ENCODE measurements at regions not wholly inside any gene's neighbourhood (a gene's known extent, or its start where the extent isn't known, plus 50 kb on each side); places are given as distances from the start of the nearest gene placed in this dataset.

DNA sequence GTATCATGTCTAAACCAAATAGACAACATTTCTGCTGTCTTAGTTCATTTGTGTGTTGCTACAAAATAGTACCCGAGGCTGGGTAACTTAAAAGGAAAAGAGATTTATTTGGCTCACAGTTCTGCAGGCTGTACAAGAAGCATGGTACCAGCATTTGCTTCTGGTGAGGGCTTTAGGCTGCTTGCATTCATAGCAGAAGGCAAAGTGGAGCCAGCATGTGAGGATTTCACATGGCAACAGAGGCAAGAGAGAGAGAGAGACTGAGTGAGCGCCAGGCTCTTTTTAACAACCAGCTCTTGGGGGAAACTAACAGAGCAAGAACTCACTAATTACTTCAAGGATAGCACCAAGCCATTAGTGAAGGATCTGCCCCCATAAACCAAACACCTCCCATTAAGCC, 271.4 kb upstream of the SRRM4 start:
- Histone ChIP-seq H3K9me3 (replicated peaks; ENCODE audit: insufficient read depth, low read length) (no peaks in the 10 kb centered on the region), H3F3A (ENCODE audit: insufficient read depth, low read length) (no peaks in the 10 kb centered on the region), H3K4me3 (ENCODE audit: low read length) (no peak overlapping the region), H3K79me2 (ENCODE audit: low read length) (no peaks in the 10 kb centered on the region), H4K20me1 (ENCODE audit: insufficient read depth, low read length) (no peaks in the 10 kb centered on the region), H3K4me2 (ENCODE audit: low read depth, low read length) (no peak overlapping the region), H3K27me3 (replicated peaks; ENCODE audit: insufficient read depth, low read length) (no peaks in the 10 kb centered on the region), H2AFZ (ENCODE audit: low read length) (no peak overlapping the region), H3K36me3 (replicated peaks; ENCODE audit: insufficient read depth, low read length) (no peaks in the 10 kb centered on the region), H3K9ac (ENCODE audit: low read length) (no peak overlapping the region), H3K4me1 (ENCODE audit: low read length) (no peaks in the 10 kb centered on the region), H3K9me2 (replicated peaks; ENCODE audit: insufficient read depth, low read length) (no peaks in the 10 kb centered on the region), H3K27ac (ENCODE audit: low read length) (no peak overlapping the region)
- TF ChIP-seq, protein P1, sequence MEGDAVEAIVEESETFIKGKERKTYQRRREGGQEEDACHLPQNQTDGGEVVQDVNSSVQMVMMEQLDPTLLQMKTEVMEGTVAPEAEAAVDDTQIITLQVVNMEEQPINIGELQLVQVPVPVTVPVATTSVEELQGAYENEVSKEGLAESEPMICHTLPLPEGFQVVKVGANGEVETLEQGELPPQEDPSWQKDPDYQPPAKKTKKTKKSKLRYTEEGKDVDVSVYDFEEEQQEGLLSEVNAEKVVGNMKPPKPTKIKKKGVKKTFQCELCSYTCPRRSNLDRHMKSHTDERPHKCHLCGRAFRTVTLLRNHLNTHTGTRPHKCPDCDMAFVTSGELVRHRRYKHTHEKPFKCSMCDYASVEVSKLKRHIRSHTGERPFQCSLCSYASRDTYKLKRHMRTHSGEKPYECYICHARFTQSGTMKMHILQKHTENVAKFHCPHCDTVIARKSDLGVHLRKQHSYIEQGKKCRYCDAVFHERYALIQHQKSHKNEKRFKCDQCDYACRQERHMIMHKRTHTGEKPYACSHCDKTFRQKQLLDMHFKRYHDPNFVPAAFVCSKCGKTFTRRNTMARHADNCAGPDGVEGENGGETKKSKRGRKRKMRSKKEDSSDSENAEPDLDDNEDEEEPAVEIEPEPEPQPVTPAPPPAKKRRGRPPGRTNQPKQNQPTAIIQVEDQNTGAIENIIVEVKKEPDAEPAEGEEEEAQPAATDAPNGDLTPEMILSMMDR (IDR thresholded peaks at IDR 0.05; ENCODE audit: low read length) = no peak
- no peak for TF ChIP-seq EZH2 (optimal IDR thresholded peaks at IDR 0.05; ENCODE audit: low read depth, low read length)
- no peak for TF ChIP-seq EZH2phosphoT487 (IDR thresholded peaks at IDR 0.05; ENCODE audit: low read length)
- DNase-seq = no peak

DNA sequence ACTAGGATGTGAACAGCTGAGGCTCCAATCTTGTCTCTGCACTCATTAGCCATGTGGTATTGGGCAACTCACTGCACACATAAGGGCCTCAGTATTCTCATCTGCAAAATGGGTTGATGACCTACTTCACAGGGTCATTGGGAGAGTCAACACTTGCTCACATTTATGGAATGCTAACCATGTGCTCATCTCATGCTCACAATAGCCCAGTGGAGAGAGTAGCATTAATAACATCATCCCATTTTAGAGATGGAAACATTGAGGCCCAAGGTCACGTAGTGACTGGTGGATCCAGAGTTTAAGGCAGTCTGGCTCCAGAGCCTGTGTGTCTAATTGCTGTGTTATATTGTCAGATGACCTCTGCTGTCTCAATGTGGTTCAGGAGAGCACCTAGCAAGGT, 270.2 kb upstream of the SRRM4 start:
- DNase-seq = no peak
- Histone ChIP-seq H3F3A (ENCODE audit: insufficient read depth, low read length) (no peaks in the 10 kb centered on the region), H3K4me3 (ENCODE audit: low read length) (no peak overlapping the region), H3K9me2 (replicated peaks; ENCODE audit: insufficient read depth, low read length) (no peaks in the 10 kb centered on the region), H3K4me1 (ENCODE audit: low read length) (no peaks in the 10 kb centered on the region), H3K4me2 (ENCODE audit: low read depth, low read length) (no peak overlapping the region), H3K36me3 (replicated peaks; ENCODE audit: insufficient read depth, low read length) (no peaks in the 10 kb centered on the region), H3K27me3 (replicated peaks; ENCODE audit: insufficient read depth, low read length) (no peaks in the 10 kb centered on the region), H3K9ac (ENCODE audit: low read length) (no peak overlapping the region), H2AFZ (ENCODE audit: low read length) (no peak overlapping the region), H3K9me3 (replicated peaks; ENCODE audit: insufficient read depth, low read length) (no peaks in the 10 kb centered on the region), H4K20me1 (ENCODE audit: insufficient read depth, low read length) (no peaks in the 10 kb centered on the region), H3K79me2 (ENCODE audit: low read length) (no peaks in the 10 kb centered on the region), H3K27ac (ENCODE audit: low read length) (no peak overlapping the region)
- TF ChIP-seq, protein P1 (IDR thresholded peaks at IDR 0.05; ENCODE audit: low read length) = no peak
- TF ChIP-seq EZH2 (optimal IDR thresholded peaks at IDR 0.05; ENCODE audit: low read depth, low read length) (no peak), EZH2phosphoT487 (IDR thresholded peaks at IDR 0.05; ENCODE audit: low read length) (no peak)

GRCh38 chr12:118714051-118714460, 267.3 kb upstream of the SRRM4 start:
- no peaks in the 10 kb centered on the region for H3K9me3 ChIP-seq (replicated peaks; ENCODE audit: insufficient read depth, low read length)
- no peaks in the 10 kb centered on the region for H3K9me2 ChIP-seq (replicated peaks; ENCODE audit: insufficient read depth, low read length)
- no peaks in the 10 kb centered on the region for H3K36me3 ChIP-seq (replicated peaks; ENCODE audit: insufficient read depth, low read length)
- H3F3A ChIP-seq (ENCODE audit: insufficient read depth, low read length) = no peaks in the 10 kb centered on the region
- H3K27ac ChIP-seq (ENCODE audit: low read length) = no peak overlapping the region
- DNase-seq = peak; percentile 38
- H3K9ac ChIP-seq (ENCODE audit: low read length) = no peak overlapping the region
- H3K4me1 ChIP-seq (ENCODE audit: low read length) = no peaks in the 10 kb centered on the region
- H3K27me3 ChIP-seq (replicated peaks; ENCODE audit: insufficient read depth, low read length) = no peaks in the 10 kb centered on the region
- H4K20me1 ChIP-seq (ENCODE audit: insufficient read depth, low read length) = no peaks in the 10 kb centered on the region
- no peak overlapping the region for H3K4me3 ChIP-seq (ENCODE audit: low read length)
- no peaks in the 10 kb centered on the region for H3K79me2 ChIP-seq (ENCODE audit: low read length)
- H3K4me2 ChIP-seq (ENCODE audit: low read depth, low read length) = no peak overlapping the region
- TF ChIP-seq, protein P1 (IDR thresholded peaks at IDR 0.05; ENCODE audit: low read length) = peak; percentile 40
- TF ChIP-seq EZH2phosphoT487 (IDR thresholded peaks at IDR 0.05; ENCODE audit: low read length) = no peak
- no peak overlapping the region for H2AFZ ChIP-seq (ENCODE audit: low read length)
